Muscle layer of colon (tissue), 2 donors: ENCODE measurements at regions not wholly inside any gene's neighbourhood (a gene's known extent, or its start where the extent isn't known, plus 50 kb on each side); places are given as distances from the start of the nearest gene placed in this dataset.

Experiments
- H3K27ac ChIP-seq: one replicate; pipeline ENCODE4 v1.7.0; 2013; ENCODE audit warnings: low read depth, mild to moderate bottlenecking, low read length, moderate library complexity
- H3K27me3 ChIP-seq, 2 donors: one replicate each; pipeline ENCODE4 v1.7.0; 2013; ENCODE audit warnings: low read length in 2 of 2, mild to moderate bottlenecking in 2 of 2; ENCODE audit not compliant: insufficient read depth in 2 of 2, control insufficient read depth in 1 of 2
- H3K36me3 ChIP-seq: one replicate; pipeline ENCODE4 v1.7.0; 2013; ENCODE audit warnings: mild to moderate bottlenecking, low read length; ENCODE audit not compliant: insufficient read depth
- H3K4me1 ChIP-seq: one replicate; pipeline ENCODE4 v1.7.0; 2013; ENCODE audit warnings: mild to moderate bottlenecking, low read length; ENCODE audit not compliant: insufficient read depth
- H3K4me3 ChIP-seq, 2 donors: one replicate each; pipeline ENCODE4 v1.7.0; 2013; ENCODE audit warnings: low read length in 2 of 2, low read depth in 1 of 2, mild to moderate bottlenecking in 1 of 2, moderate library complexity in 1 of 2
- H3K9ac ChIP-seq: one replicate; pipeline ENCODE4 v1.7.0; 2013; ENCODE audit warnings: low read length
- H3K9me3 ChIP-seq: one replicate; pipeline ENCODE4 v1.7.0; 2013; ENCODE audit warnings: mild to moderate bottlenecking, low read length
- donor health status: abdominal sarcoma.
- donor health status: Adenocarcinoma of cecum.

GRCh38 chr1:2931724-2932401 lies 89.4 kb upstream of the ACTRT2 start:
- H3K36me3 ChIP-seq, result no peaks in the 10 kb centered on the region
- H3K9ac ChIP-seq, result no peak overlapping the region
- H3K27me3 ChIP-seq, result peaks cover 0 to 46% of the 10 kb centered on the region in 2 donors
- no peaks in the 10 kb centered on the region for H3K4me1 ChIP-seq
- no peaks in the 10 kb centered on the region for H3K9me3 ChIP-seq
- no peak overlapping the region for H3K4me3 ChIP-seq
- H3K27ac ChIP-seq, result no peak overlapping the region

GRCh38 chr1:2932671-2933350 lies 88.5 kb upstream of the ACTRT2 start:
- H3K27ac ChIP-seq, result no peak overlapping the region
- no peaks in the 10 kb centered on the region for H3K36me3 ChIP-seq
- H3K27me3 ChIP-seq, result peaks cover 0 to 44% of the 10 kb centered on the region in 2 donors
- no peak overlapping the region for H3K4me3 ChIP-seq
- H3K9me3 ChIP-seq, result no peaks in the 10 kb centered on the region
- no peak overlapping the region for H3K9ac ChIP-seq
- no peaks in the 10 kb centered on the region for H3K4me1 ChIP-seq

- Histone ChIP-seq H3K4me1 (no peaks in the 10 kb centered on the region), H3K27ac (no peak overlapping the region), H3K9me3 (no peaks in the 10 kb centered on the region), H3K36me3 (no peaks in the 10 kb centered on the region), H3K27me3 (peaks cover 0 to 44% of the 10 kb centered on the region in 2 donors), H3K4me3 (no peak overlapping the region), H3K9ac (no peak overlapping the region)
Measured at GRCh38 chr1:2933431-2934155, 87.7 kb upstream of the ACTRT2 start.

- no peak overlapping the region for H3K9ac ChIP-seq
- no peak overlapping the region for H3K4me3 ChIP-seq
- H3K27me3 ChIP-seq, result peaks cover 0 to 41% of the 10 kb centered on the region in 2 donors
- no peaks in the 10 kb centered on the region for H3K36me3 ChIP-seq
- no peak overlapping the region for H3K27ac ChIP-seq
- H3K9me3 ChIP-seq, result no peaks in the 10 kb centered on the region
- H3K4me1 ChIP-seq, result no peaks in the 10 kb centered on the region
Measured at GRCh38 chr1:2934156-2934540, 87.1 kb upstream of the ACTRT2 start.

GRCh38 chr1:2934642-2935081 lies 86.6 kb upstream of the ACTRT2 start:
- Histone ChIP-seq H3K36me3 (no peaks in the 10 kb centered on the region), H3K9ac (no peak overlapping the region), H3K27me3 (peaks cover 0 to 40% of the 10 kb centered on the region in 2 donors), H3K9me3 (no peaks in the 10 kb centered on the region), H3K4me3 (no peak overlapping the region), H3K4me1 (no peaks in the 10 kb centered on the region), H3K27ac (no peak overlapping the region)

GRCh38 chr1:2935184-2935583 lies 86.1 kb upstream of the ACTRT2 start:
- Histone ChIP-seq H3K4me1 (no peaks in the 10 kb centered on the region), H3K36me3 (no peaks in the 10 kb centered on the region), H3K27ac (no peak overlapping the region), H3K9me3 (no peaks in the 10 kb centered on the region), H3K27me3 (peaks cover 0 to 35% of the 10 kb centered on the region in 2 donors), H3K4me3 (no peak overlapping the region), H3K9ac (no peak overlapping the region)

- Histone ChIP-seq H3K9me3 (no peaks in the 10 kb centered on the region), H3K27me3 (peaks cover 0 to 28% of the 10 kb centered on the region in 2 donors), H3K36me3 (no peaks in the 10 kb centered on the region), H3K27ac (no peak overlapping the region), H3K4me1 (no peaks in the 10 kb centered on the region), H3K9ac (no peak overlapping the region), H3K4me3 (no peak overlapping the region)
Measured at GRCh38 chr1:2935751-2936390, 85.4 kb upstream of the ACTRT2 start.

- H3K4me3 ChIP-seq, result no peak overlapping the region
- peaks cover 0 to 26% of the 10 kb centered on the region in 2 donors for H3K27me3 ChIP-seq
- no peak overlapping the region for H3K27ac ChIP-seq
- no peak overlapping the region for H3K9ac ChIP-seq
- no peaks in the 10 kb centered on the region for H3K36me3 ChIP-seq
- H3K4me1 ChIP-seq, result no peaks in the 10 kb centered on the region
- no peaks in the 10 kb centered on the region for H3K9me3 ChIP-seq
Measured at GRCh38 chr1:2936559-2937515, 84.4 kb upstream of the ACTRT2 start.

- Histone ChIP-seq H3K4me3 (no peak overlapping the region), H3K36me3 (no peaks in the 10 kb centered on the region), H3K27ac (no peak overlapping the region), H3K9ac (no peak overlapping the region), H3K27me3 (peaks cover 0 to 23% of the 10 kb centered on the region in 2 donors), H3K9me3 (no peaks in the 10 kb centered on the region), H3K4me1 (no peaks in the 10 kb centered on the region)
Measured at GRCh38 chr1:2937805-2938204, 83.5 kb upstream of the ACTRT2 start.

- Histone ChIP-seq H3K9ac (no peak overlapping the region), H3K27me3 (peaks cover 0 to 16% of the 10 kb centered on the region in 2 donors), H3K9me3 (no peaks in the 10 kb centered on the region), H3K27ac (no peak overlapping the region), H3K4me3 (no peak overlapping the region), H3K36me3 (no peaks in the 10 kb centered on the region), H3K4me1 (no peaks in the 10 kb centered on the region)
Measured at GRCh38 chr1:2939041-2939552, 82.2 kb upstream of the ACTRT2 start.
